ENCODE measurements at regions not wholly inside any gene's neighbourhood (a gene's known extent, or its start where the extent isn't known, plus 50 kb on each side); places are given as distances from the start of the nearest gene placed in this dataset.

DNA sequence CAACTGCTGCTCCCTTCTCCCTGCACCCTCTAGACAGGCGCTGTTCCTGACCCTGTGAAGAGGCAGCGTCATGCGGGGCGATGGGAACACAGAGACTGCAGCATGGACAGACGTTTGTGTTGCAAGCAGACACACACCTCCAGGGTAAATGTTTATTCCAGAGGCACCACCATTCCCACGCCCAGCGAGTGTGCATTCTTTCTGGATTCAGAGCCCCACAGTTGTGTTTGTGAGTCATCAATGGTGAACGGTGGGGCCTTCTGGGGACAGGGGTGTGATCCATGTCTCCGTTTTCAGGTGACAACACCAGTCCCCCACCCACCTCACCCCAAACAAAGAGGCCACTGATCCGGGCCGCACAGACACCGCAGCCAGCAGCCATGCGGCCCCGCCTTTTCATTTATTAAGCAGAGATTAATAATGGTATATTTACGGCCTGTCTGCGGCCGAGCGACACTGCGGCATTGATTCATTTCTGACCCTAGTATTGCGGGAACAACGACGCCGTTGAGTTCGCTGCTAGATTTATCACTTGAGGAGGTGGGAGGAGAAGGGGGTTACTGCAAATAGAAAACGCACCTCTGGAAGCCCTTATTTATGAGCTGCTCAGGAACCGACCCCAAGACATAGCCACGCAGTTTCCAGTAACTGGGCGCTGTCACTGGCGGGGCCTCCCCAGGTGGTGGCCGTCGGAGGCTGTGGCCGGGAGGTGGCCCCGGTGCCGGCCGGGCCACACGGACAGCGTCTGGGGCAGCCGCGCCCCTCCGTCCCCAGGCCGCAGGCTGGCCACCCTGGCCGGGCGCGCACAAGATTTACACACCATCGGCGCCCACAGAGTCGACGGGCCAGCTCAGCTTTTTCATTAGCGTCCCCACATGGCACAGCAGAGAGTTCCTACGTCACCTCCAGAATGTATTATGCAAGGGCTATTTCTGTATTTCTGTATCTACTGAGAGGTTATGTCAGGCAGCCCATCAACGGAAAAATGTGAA is 367.6 kb downstream of the THBS2 start:
- 90% methylated on average over 16 of the region's 51 CpGs; no CpG with 5 or more reads in 1 of the 2 donors for WGBS, 2 donors (ENCODE audit: low coverage in 1 of 2)
- no peak overlapping the region for H3K4me3 ChIP-seq
- H3K9me3 ChIP-seq: no peaks in the 10 kb centered on the region
- no peak overlapping the region for H3K27ac ChIP-seq
- no peak for TF ChIP-seq POLR2AphosphoS5 (IDR thresholded peaks at IDR 0.05)
- no peak for TF ChIP-seq POLR2A (IDR thresholded peaks at IDR 0.05)
- TF ChIP-seq, protein P1, sequence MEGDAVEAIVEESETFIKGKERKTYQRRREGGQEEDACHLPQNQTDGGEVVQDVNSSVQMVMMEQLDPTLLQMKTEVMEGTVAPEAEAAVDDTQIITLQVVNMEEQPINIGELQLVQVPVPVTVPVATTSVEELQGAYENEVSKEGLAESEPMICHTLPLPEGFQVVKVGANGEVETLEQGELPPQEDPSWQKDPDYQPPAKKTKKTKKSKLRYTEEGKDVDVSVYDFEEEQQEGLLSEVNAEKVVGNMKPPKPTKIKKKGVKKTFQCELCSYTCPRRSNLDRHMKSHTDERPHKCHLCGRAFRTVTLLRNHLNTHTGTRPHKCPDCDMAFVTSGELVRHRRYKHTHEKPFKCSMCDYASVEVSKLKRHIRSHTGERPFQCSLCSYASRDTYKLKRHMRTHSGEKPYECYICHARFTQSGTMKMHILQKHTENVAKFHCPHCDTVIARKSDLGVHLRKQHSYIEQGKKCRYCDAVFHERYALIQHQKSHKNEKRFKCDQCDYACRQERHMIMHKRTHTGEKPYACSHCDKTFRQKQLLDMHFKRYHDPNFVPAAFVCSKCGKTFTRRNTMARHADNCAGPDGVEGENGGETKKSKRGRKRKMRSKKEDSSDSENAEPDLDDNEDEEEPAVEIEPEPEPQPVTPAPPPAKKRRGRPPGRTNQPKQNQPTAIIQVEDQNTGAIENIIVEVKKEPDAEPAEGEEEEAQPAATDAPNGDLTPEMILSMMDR (IDR thresholded peaks at IDR 0.05): no peak
- no peak for TF ChIP-seq EP300 (IDR thresholded peaks at IDR 0.05)
- ATAC-seq: no peak
- H3K27me3 ChIP-seq: peaks cover 5% of the 10 kb centered on the region
- peaks cover 0 to 33% (median 0%) of the 10 kb centered on the region in 3 donors for H3K4me1 ChIP-seq
- no peaks in the 10 kb centered on the region for H3K36me3 ChIP-seq

DNA sequence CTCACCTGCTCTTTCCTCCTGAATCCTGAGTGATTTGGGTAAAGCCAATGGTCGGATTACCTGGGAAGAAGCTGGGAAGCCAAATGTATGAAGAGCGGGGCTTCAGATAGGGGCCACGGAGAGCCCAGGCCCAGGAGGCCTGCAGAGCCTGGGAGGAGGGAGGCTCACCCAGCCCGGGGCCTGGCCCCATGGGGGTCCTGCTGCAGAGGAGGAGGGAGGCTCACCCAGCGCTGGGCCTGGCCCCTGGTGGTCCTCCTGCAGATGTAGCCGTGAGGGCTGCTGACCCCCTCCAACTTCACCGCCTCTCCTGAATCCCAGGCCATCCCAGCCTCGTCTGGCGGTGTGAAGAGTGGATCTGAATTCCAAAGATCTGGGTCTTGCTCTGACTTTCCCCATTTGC is 368.4 kb downstream of the THBS2 start:
- no peaks in the 10 kb centered on the region for H3K36me3 ChIP-seq
- 60 to 75% methylated on average over 1 to 6 of the region's 9 CpGs for WGBS, 2 donors (ENCODE audit: low coverage in 1 of 2)
- H3K9me3 ChIP-seq: no peaks in the 10 kb centered on the region
- H3K4me1 ChIP-seq: peaks cover 0 to 24% (median 0%) of the 10 kb centered on the region in 3 donors
- ATAC-seq: no peak
- H3K27me3 ChIP-seq: peaks cover 5% of the 10 kb centered on the region
- H3K27ac ChIP-seq: no peak overlapping the region
- TF ChIP-seq, protein P1 (IDR thresholded peaks at IDR 0.05): no peak
- TF ChIP-seq POLR2AphosphoS5 (IDR thresholded peaks at IDR 0.05): no peak
- no peak for TF ChIP-seq POLR2A (IDR thresholded peaks at IDR 0.05)
- TF ChIP-seq EP300 (IDR thresholded peaks at IDR 0.05): no peak
- no peak overlapping the region for H3K4me3 ChIP-seq

DNA sequence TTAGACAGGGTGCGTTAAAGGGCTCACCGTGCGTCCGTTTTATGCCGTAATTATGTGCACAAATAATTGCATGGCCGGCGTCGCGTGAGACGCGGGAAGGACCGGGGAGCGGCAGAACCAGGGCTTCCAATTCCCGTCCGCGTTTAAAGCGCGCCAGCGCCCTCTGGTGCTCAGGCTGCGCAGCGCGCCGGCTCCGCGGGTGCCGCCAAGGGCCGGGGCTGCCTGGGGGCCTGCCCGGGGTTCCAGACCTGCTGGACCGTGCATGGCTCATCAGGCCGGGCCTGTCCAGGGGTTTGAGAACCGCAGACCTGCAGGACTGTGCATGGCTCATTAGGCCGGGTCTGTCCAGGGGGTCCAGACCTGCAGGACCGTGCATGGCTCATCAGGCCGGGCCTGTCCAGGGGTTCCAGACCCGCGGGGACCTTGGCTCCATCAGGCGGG is 369.0 kb downstream of the THBS2 start:
- 0 to 5% methylated on average over 3 to 11 of the region's 37 CpGs for WGBS, 2 donors (ENCODE audit: low coverage in 1 of 2)

DNA sequence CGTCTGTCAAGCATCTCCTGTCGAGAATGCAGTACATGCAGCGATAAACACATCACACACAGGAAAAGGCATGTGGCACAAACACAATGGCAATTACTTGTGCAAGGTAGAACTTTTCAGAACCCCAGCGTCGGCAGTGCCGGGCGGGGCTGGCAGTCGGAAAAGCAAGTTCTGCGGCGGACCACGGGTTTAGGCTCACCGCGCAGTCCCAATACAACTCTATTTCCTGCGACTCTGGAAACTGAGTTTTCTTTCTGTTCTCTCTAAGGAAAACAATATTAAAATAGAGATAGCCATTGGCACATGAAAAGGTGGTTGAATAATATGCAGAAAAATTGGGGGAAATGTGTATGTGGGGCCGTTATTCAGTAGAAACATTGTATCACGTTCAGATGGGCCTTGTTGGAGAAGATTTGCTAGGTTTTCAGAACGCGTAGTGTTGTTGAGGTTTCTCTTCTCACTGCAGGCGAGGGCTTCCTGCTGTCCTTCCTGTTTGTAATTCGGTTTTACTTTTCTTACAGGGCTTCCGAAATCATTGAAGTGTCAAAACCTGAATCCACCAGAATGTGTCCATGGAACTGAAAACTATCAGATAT is 369.5 kb downstream of the THBS2 start:
- H3K9me3 ChIP-seq: no peaks in the 10 kb centered on the region
- H3K36me3 ChIP-seq: no peaks in the 10 kb centered on the region
- peak overlapping the region in 1 of 2 donors; percentile 19 for H3K4me3 ChIP-seq
- TF ChIP-seq EP300 (IDR thresholded peaks at IDR 0.05) (no peak), POLR2A (IDR thresholded peaks at IDR 0.05) (no peak), POLR2AphosphoS5 (IDR thresholded peaks at IDR 0.05) (no peak)
- TF ChIP-seq, protein P1 (IDR thresholded peaks at IDR 0.05): no peak
- H3K27me3 ChIP-seq: peaks cover 5% of the 10 kb centered on the region
- WGBS, 2 donors (ENCODE audit: low coverage in 1 of 2): 22 to 79% methylated on average over 6 to 19 of the region's 21 CpGs
- no peak overlapping the region for H3K27ac ChIP-seq
- no peak for ATAC-seq
- H3K4me1 ChIP-seq: peaks cover 0 to 15% (median 0%) of the 10 kb centered on the region in 3 donors

More for the DNA sequence above, 369.0 kb downstream of the THBS2 start:
- TF ChIP-seq POLR2A (IDR thresholded peaks at IDR 0.05) (no peak), POLR2AphosphoS5 (IDR thresholded peaks at IDR 0.05) (no peak), EP300 (IDR thresholded peaks at IDR 0.05) (no peak)
- TF ChIP-seq, protein P1 (IDR thresholded peaks at IDR 0.05): peak in 3 of 4 experiments; percentile 93 to 99 (median 96)
- H3K27ac ChIP-seq: no peak overlapping the region
- H3K4me3 ChIP-seq: peak overlapping the region in 1 of 2 donors; percentile 19
- H3K27me3 ChIP-seq: peaks cover 5% of the 10 kb centered on the region
- peaks cover 0 to 19% (median 0%) of the 10 kb centered on the region in 3 donors for H3K4me1 ChIP-seq
- ATAC-seq: peak; percentile 78
- H3K36me3 ChIP-seq: no peaks in the 10 kb centered on the region
- no peaks in the 10 kb centered on the region for H3K9me3 ChIP-seq

All from gastroesophageal sphincter (tissue), 4 donors.